ENCODE measurements at regions not wholly inside any gene's neighbourhood (a gene's known extent, or its start where the extent isn't known, plus 50 kb on each side); places are given as distances from the start of the nearest gene placed in this dataset.

DNA sequence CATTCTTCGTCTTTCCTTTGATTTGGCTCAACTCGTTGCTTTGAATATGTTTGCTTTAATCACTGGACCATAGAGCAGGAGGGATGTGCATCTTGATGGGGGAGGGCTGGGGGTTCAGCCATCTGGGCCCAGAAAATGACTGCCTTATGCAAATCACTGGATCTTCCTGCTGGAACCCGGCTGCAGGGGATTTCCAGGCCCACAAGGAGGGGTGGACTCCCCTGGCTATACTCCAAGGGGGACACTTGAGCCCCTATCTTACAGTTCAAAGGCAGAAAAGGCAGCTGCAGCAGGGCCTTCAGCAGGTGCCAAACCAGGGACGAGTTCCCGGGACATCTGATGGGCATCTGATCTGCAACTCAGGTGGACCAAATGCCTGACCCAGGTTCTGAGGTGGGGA lies 122.5 kb downstream of the DICER1 start:
- no peak for ATAC-seq
- no peak overlapping the region for H3K4me3 Mint-ChIP-seq

DNA sequence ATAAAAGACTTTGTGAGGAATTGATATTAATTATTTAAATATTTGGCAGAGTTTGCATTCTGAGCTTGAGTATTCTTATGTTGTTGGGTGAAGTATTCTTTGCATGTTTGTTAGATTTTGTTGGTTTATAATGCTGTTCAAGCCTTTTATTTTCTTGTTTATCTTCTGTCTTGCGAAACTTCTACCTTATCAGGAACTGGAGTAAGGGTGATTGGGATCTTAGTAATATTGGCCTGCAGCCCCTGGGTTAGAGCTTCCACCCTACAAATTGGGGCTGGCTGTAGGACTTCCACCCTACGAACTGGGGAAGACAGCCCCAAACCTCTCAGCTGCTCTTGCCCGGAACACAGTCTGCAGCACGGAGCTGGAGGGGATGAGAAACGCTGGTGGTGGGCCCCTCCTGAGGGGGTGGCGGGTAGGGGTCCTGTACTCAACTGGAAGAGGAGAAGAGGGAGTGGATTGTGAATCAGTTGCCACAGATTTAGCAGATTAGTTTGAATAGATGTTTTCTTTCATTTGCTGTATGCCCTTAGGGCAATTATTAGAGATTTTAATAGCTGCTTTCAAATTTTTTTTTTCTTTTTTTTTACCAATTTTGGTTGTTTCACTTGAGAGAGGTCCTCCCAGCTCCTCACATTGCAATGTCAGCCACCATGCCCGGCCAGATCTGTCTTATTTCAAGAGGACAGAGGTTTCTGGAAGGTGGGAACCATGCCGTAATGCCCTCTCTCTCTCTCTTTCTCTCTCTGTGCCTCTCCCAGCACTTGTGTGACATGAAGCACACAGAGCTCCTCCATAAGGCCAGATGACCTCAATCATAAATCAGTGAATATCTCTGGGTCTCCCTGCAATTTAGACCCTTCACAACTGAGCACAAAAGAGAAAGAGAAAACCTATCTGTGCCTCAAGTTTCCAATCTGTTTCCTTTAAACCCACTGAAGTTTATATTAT lies 123.4 kb downstream of the DICER1 start:
- Mint-ChIP-seq H3K4me3 (no peak overlapping the region), H3K27ac (no peak overlapping the region), H3K9me3 (peaks cover 29% of the 10 kb centered on the region), H3K36me3 (peaks cover 6% of the 10 kb centered on the region; the same call in 1 of the 2 replicates), H3K4me1 (peaks cover 8% of the 10 kb centered on the region), H3K27me3 (ENCODE audit: low read depth) (no peaks in the 10 kb centered on the region; the same call in 1 of the 2 replicates)
- POLR2A ChIA-PET = no interaction called here
- CTCF ChIA-PET = interaction anchor here (0.6 to 1.7 kb wide), 2 partner anchors 10 to 328 kb away, joined by 3 read pairs; no protein-coding TSS in a partner anchor
- no peak for ATAC-seq
- no peak for DNase-seq (ENCODE audit: low spot score)
- TF ChIP-seq HMGXB4 (CRISPR knock-in tag; IDR thresholded peaks at IDR 0.05) = no peak
- no peak for TF ChIP-seq FOXP1 (CRISPR knock-in tag; IDR thresholded peaks at IDR 0.05; ENCODE audit: borderline replicate concordance)
- TF ChIP-seq CREB1 (CRISPR knock-in tag; IDR thresholded peaks at IDR 0.05) = no peak
- TF ChIP-seq, protein P1, sequence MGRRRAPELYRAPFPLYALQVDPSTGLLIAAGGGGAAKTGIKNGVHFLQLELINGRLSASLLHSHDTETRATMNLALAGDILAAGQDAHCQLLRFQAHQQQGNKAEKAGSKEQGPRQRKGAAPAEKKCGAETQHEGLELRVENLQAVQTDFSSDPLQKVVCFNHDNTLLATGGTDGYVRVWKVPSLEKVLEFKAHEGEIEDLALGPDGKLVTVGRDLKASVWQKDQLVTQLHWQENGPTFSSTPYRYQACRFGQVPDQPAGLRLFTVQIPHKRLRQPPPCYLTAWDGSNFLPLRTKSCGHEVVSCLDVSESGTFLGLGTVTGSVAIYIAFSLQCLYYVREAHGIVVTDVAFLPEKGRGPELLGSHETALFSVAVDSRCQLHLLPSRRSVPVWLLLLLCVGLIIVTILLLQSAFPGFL (CRISPR knock-in tag; IDR thresholded peaks at IDR 0.05; ENCODE audit: borderline replicate concordance) = no peak
- no peak for TF ChIP-seq ATF6 (CRISPR knock-in tag; IDR thresholded peaks at IDR 0.05)
- TF ChIP-seq, protein P2, sequence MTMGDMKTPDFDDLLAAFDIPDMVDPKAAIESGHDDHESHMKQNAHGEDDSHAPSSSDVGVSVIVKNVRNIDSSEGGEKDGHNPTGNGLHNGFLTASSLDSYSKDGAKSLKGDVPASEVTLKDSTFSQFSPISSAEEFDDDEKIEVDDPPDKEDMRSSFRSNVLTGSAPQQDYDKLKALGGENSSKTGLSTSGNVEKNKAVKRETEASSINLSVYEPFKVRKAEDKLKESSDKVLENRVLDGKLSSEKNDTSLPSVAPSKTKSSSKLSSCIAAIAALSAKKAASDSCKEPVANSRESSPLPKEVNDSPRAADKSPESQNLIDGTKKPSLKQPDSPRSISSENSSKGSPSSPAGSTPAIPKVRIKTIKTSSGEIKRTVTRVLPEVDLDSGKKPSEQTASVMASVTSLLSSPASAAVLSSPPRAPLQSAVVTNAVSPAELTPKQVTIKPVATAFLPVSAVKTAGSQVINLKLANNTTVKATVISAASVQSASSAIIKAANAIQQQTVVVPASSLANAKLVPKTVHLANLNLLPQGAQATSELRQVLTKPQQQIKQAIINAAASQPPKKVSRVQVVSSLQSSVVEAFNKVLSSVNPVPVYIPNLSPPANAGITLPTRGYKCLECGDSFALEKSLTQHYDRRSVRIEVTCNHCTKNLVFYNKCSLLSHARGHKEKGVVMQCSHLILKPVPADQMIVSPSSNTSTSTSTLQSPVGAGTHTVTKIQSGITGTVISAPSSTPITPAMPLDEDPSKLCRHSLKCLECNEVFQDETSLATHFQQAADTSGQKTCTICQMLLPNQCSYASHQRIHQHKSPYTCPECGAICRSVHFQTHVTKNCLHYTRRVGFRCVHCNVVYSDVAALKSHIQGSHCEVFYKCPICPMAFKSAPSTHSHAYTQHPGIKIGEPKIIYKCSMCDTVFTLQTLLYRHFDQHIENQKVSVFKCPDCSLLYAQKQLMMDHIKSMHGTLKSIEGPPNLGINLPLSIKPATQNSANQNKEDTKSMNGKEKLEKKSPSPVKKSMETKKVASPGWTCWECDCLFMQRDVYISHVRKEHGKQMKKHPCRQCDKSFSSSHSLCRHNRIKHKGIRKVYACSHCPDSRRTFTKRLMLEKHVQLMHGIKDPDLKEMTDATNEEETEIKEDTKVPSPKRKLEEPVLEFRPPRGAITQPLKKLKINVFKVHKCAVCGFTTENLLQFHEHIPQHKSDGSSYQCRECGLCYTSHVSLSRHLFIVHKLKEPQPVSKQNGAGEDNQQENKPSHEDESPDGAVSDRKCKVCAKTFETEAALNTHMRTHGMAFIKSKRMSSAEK (CRISPR knock-in tag; IDR thresholded peaks at IDR 0.05; ENCODE audit: borderline replicate concordance) = no peak
- no peak for TF ChIP-seq EMX1 (CRISPR knock-in tag; IDR thresholded peaks at IDR 0.05)
- no peak for TF ChIP-seq ERG (CRISPR knock-in tag; IDR thresholded peaks at IDR 0.05)

More for the DNA sequence above, 122.5 kb downstream of the DICER1 start:
- no peak for DNase-seq (ENCODE audit: low spot score)
- ChIA-PET CTCF (interaction anchor here (1.7 kb wide), 1 partner anchor 11 kb away, joined by 3 read pairs; no protein-coding TSS in a partner anchor), POLR2A (no interaction called here)
- peaks cover 29% of the 10 kb centered on the region for H3K9me3 Mint-ChIP-seq
- H3K27me3 Mint-ChIP-seq (ENCODE audit: low read depth) = no peaks in the 10 kb centered on the region; the same call in 1 of the 2 replicates
- TF ChIP-seq, protein P1 (CRISPR knock-in tag; IDR thresholded peaks at IDR 0.05; ENCODE audit: borderline replicate concordance) = no peak
- TF ChIP-seq FOXP1 (CRISPR knock-in tag; IDR thresholded peaks at IDR 0.05; ENCODE audit: borderline replicate concordance) (no peak), NR3C1 (CRISPR knock-in tag; conservative IDR thresholded peaks at IDR 0.05; ENCODE audit: low read depth) (no peak), RORB (CRISPR knock-in tag; IDR thresholded peaks at IDR 0.05) (no peak), ZNF317 (CRISPR knock-in tag; IDR thresholded peaks at IDR 0.05; ENCODE audit: borderline replicate concordance, low read depth) (no peak)
- TF ChIP-seq, protein P3, sequence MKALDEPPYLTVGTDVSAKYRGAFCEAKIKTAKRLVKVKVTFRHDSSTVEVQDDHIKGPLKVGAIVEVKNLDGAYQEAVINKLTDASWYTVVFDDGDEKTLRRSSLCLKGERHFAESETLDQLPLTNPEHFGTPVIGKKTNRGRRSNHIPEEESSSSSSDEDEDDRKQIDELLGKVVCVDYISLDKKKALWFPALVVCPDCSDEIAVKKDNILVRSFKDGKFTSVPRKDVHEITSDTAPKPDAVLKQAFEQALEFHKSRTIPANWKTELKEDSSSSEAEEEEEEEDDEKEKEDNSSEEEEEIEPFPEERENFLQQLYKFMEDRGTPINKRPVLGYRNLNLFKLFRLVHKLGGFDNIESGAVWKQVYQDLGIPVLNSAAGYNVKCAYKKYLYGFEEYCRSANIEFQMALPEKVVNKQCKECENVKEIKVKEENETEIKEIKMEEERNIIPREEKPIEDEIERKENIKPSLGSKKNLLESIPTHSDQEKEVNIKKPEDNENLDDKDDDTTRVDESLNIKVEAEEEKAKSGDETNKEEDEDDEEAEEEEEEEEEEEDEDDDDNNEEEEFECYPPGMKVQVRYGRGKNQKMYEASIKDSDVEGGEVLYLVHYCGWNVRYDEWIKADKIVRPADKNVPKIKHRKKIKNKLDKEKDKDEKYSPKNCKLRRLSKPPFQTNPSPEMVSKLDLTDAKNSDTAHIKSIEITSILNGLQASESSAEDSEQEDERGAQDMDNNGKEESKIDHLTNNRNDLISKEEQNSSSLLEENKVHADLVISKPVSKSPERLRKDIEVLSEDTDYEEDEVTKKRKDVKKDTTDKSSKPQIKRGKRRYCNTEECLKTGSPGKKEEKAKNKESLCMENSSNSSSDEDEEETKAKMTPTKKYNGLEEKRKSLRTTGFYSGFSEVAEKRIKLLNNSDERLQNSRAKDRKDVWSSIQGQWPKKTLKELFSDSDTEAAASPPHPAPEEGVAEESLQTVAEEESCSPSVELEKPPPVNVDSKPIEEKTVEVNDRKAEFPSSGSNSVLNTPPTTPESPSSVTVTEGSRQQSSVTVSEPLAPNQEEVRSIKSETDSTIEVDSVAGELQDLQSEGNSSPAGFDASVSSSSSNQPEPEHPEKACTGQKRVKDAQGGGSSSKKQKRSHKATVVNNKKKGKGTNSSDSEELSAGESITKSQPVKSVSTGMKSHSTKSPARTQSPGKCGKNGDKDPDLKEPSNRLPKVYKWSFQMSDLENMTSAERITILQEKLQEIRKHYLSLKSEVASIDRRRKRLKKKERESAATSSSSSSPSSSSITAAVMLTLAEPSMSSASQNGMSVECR (CRISPR knock-in tag; IDR thresholded peaks at IDR 0.05; ENCODE audit: borderline replicate concordance) = no peak
- peaks cover 6% of the 10 kb centered on the region; the same call in 1 of the 2 replicates for H3K36me3 Mint-ChIP-seq
- H3K4me1 Mint-ChIP-seq = peaks cover 8% of the 10 kb centered on the region
- no peak overlapping the region for H3K27ac Mint-ChIP-seq

Measured in WTC11 (cell line).